ENCODE measurements at regions not wholly inside any gene's neighbourhood (a gene's known extent, or its start where the extent isn't known, plus 50 kb on each side); places are given as distances from the start of the nearest gene placed in this dataset.

DNA sequence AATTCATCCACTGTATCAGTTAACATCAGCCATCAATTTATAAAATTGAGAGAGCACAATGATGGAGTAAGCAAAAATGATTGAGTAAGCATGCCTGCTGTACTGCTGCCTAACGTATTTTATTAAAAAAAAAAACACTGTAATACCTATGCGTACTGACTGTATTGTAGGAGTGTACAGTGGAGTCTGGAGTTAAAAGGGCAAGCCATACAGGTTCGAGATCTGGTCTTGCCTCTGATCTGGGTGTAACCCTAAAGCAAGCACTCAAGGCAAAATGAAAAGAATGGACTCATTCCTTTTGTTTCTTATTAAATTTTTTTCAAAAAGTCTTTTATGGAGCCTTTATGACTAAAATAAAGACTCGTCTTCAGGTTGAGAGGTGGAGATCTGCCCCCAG, 894.2 kb upstream of the INTU start:
- peaks cover 0 to 10% (median 0%) of the 10 kb centered on the region in 5 donors for H3K4me1 ChIP-seq (ENCODE audit: control insufficient read depth in 5 of 5, insufficient read depth in 5 of 5, low read length in 5 of 5)
- H3K4me3 ChIP-seq = no peak overlapping the region
- DNase-seq = no peak
- H3K27ac ChIP-seq (ENCODE audit: low read depth in 1 of 2, low read length in 1 of 2) = no peak overlapping the region
- TF ChIP-seq, protein P1, sequence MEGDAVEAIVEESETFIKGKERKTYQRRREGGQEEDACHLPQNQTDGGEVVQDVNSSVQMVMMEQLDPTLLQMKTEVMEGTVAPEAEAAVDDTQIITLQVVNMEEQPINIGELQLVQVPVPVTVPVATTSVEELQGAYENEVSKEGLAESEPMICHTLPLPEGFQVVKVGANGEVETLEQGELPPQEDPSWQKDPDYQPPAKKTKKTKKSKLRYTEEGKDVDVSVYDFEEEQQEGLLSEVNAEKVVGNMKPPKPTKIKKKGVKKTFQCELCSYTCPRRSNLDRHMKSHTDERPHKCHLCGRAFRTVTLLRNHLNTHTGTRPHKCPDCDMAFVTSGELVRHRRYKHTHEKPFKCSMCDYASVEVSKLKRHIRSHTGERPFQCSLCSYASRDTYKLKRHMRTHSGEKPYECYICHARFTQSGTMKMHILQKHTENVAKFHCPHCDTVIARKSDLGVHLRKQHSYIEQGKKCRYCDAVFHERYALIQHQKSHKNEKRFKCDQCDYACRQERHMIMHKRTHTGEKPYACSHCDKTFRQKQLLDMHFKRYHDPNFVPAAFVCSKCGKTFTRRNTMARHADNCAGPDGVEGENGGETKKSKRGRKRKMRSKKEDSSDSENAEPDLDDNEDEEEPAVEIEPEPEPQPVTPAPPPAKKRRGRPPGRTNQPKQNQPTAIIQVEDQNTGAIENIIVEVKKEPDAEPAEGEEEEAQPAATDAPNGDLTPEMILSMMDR (IDR thresholded peaks at IDR 0.05; ENCODE audit: control extremely low read depth, extremely low read depth) = no peak
- no peak for ATAC-seq (ENCODE audit: insufficient read depth, low FRiP score)
- 69 to 78% methylated on average over 4 of the region's 4 CpGs for WGBS, 2 donors
- H3K9ac ChIP-seq (ENCODE audit: insufficient read depth in 1 of 2, low read length in 2 of 2) = no peak overlapping the region
- no peaks in the 10 kb centered on the region for H3K36me3 ChIP-seq (ENCODE audit: control insufficient read depth in 4 of 4, insufficient read depth in 4 of 4, low read length in 4 of 4)
- H3K9me3 ChIP-seq (ENCODE audit: control insufficient read depth in 4 of 4, insufficient read depth in 3 of 4, low read length in 3 of 4) = no peaks in the 10 kb centered on the region
- no peaks in the 10 kb centered on the region for H3K27me3 ChIP-seq (ENCODE audit: control insufficient read depth in 3 of 3, insufficient read depth in 3 of 3, low read length in 2 of 3)

DNA sequence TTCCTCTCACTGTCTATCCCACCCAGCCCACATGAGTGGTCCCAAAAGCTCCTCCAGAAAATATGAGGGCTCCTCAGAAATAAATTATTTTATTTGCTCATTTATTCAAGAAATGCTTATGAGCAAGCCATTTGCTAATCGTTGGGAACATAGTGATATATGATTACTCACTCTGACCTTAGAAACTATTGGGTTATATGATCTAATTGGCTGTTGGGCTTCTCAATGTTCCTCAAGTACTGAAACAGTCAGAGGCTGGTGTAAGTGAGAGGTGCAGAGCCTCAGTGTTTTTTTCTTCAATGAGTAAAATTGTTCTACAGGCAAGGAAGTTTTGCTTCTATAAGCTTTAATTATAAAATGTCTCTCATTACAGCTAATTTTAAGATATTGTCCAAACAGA, 893.8 kb upstream of the INTU start:
- H3K9ac ChIP-seq (ENCODE audit: insufficient read depth in 1 of 2, low read length in 2 of 2) = no peak overlapping the region
- DNase-seq (no peak), ATAC-seq (ENCODE audit: insufficient read depth, low FRiP score) (no peak)
- no peaks in the 10 kb centered on the region for H3K9me3 ChIP-seq (ENCODE audit: control insufficient read depth in 4 of 4, insufficient read depth in 3 of 4, low read length in 3 of 4)
- no peaks in the 10 kb centered on the region for H3K36me3 ChIP-seq (ENCODE audit: control insufficient read depth in 4 of 4, insufficient read depth in 4 of 4, low read length in 4 of 4)
- H3K4me1 ChIP-seq (ENCODE audit: control insufficient read depth in 5 of 5, insufficient read depth in 5 of 5, low read length in 5 of 5) = peaks cover 0 to 6% (median 0%) of the 10 kb centered on the region in 5 donors
- 33 to 64% methylated on average over 1 of the region's 1 CpG for WGBS, 2 donors
- no peak overlapping the region for H3K27ac ChIP-seq (ENCODE audit: low read depth in 1 of 2, low read length in 1 of 2)
- TF ChIP-seq, protein P1 (IDR thresholded peaks at IDR 0.05; ENCODE audit: control extremely low read depth, extremely low read depth) = no peak
- H3K27me3 ChIP-seq (ENCODE audit: control insufficient read depth in 3 of 3, insufficient read depth in 3 of 3, low read length in 2 of 3) = no peaks in the 10 kb centered on the region
- H3K4me3 ChIP-seq = no peak overlapping the region

DNA sequence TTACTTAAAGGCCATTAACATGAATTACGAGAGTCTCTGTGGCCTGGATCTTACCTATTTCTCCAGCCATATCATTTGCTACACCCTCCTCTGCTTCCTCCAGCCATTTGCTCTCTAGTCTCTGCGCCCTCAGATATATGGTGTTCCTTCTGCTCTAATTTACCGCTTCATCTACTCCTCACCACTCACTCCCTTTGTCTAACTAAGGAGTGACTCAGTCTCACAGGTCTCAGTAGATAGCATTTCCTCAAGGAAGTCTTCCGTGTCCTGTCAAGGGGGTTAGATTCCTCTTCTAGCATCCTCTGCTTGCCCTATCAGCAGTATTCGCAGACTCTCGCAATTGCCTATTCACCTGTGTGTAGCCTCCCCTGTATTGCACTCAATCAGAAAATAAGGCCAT, 892.1 kb upstream of the INTU start:
- DNase-seq (no peak), ATAC-seq (ENCODE audit: insufficient read depth, low FRiP score) (peak; percentile 47)
- TF ChIP-seq, protein P1 (IDR thresholded peaks at IDR 0.05; ENCODE audit: control extremely low read depth, extremely low read depth) = no peak
- H3K36me3 ChIP-seq (ENCODE audit: control insufficient read depth in 4 of 4, insufficient read depth in 4 of 4, low read length in 4 of 4) = peaks cover 0 to 2% (median 0%) of the 10 kb centered on the region in 4 donors
- H3K27ac ChIP-seq (ENCODE audit: low read depth in 1 of 2, low read length in 1 of 2) = no peak overlapping the region
- H3K9me3 ChIP-seq (ENCODE audit: control insufficient read depth in 4 of 4, insufficient read depth in 3 of 4, low read length in 3 of 4) = peaks cover 0 to 1% (median 0%) of the 10 kb centered on the region in 4 donors
- H3K9ac ChIP-seq (ENCODE audit: insufficient read depth in 1 of 2, low read length in 2 of 2) = no peak overlapping the region
- H3K4me3 ChIP-seq = no peak overlapping the region
- peaks cover 0 to 5% (median 0%) of the 10 kb centered on the region in 5 donors for H3K4me1 ChIP-seq (ENCODE audit: control insufficient read depth in 5 of 5, insufficient read depth in 5 of 5, low read length in 5 of 5)
- 93 to 95% methylated on average over 6 of the region's 6 CpGs for WGBS, 2 donors
- H3K27me3 ChIP-seq (ENCODE audit: control insufficient read depth in 3 of 3, insufficient read depth in 3 of 3, low read length in 2 of 3) = no peaks in the 10 kb centered on the region

GRCh38 chr4:126742048-126742447, 890.7 kb upstream of the INTU start:
- DNase-seq (no peak), ATAC-seq (ENCODE audit: insufficient read depth, low FRiP score) (no peak)
- no peak overlapping the region for H3K27ac ChIP-seq (ENCODE audit: low read depth in 1 of 2, low read length in 1 of 2)
- peaks cover 0 to 3% (median 0%) of the 10 kb centered on the region in 4 donors for H3K9me3 ChIP-seq (ENCODE audit: control insufficient read depth in 4 of 4, insufficient read depth in 3 of 4, low read length in 3 of 4)
- TF ChIP-seq, protein P1 (IDR thresholded peaks at IDR 0.05; ENCODE audit: control extremely low read depth, extremely low read depth) = no peak
- no peak overlapping the region for H3K4me3 ChIP-seq
- no peaks in the 10 kb centered on the region for H3K27me3 ChIP-seq (ENCODE audit: control insufficient read depth in 3 of 3, insufficient read depth in 3 of 3, low read length in 2 of 3)
- H3K36me3 ChIP-seq (ENCODE audit: control insufficient read depth in 4 of 4, insufficient read depth in 4 of 4, low read length in 4 of 4) = peaks cover 0 to 2% (median 0%) of the 10 kb centered on the region in 4 donors
- 82 to 89% methylated on average over 3 of the region's 3 CpGs for WGBS, 2 donors
- no peak overlapping the region for H3K9ac ChIP-seq (ENCODE audit: insufficient read depth in 1 of 2, low read length in 2 of 2)
- peaks cover 0 to 5% (median 0%) of the 10 kb centered on the region in 5 donors for H3K4me1 ChIP-seq (ENCODE audit: control insufficient read depth in 5 of 5, insufficient read depth in 5 of 5, low read length in 5 of 5)

Data from lung (tissue), 11 donors.